Endodermal cell (in vitro differentiated cells): ENCODE measurements at regions not wholly inside any gene's neighbourhood (a gene's known extent, or its start where the extent isn't known, plus 50 kb on each side); places are given as distances from the start of the nearest gene placed in this dataset.
"Not testable (repeated sequence)": the region's sequence is repeated elsewhere in the genome, so short reads cannot be mapped to it uniquely, and the experiment has no call there.

Source experiments
- DNase-seq: peaks from one replicate; pipeline ENCODE4 v3.0.0-alpha.2; 2017
- H3K27ac ChIP-seq: 2 replicates; pipeline ENCODE4 v1.5.1; 2013; ENCODE audit warnings: mild to moderate bottlenecking, low read depth, low read length, moderate library complexity
- H3K27me3 ChIP-seq: 2 replicates; pipeline ENCODE4 v1.6.1; 2013; ENCODE audit warnings: mild to moderate bottlenecking, low read length, moderate library complexity; ENCODE audit not compliant: insufficient read depth, control insufficient read depth, poor library complexity, severe bottlenecking
- H3K36me3 ChIP-seq: 2 replicates; pipeline ENCODE4 v1.7.0; 2013; ENCODE audit warnings: mild to moderate bottlenecking, low read length, moderate library complexity; ENCODE audit not compliant: control insufficient read depth, insufficient read depth
- H3K4me1 ChIP-seq: one replicate; pipeline ENCODE4 v1.7.0; 2013; ENCODE audit warnings: low read length; ENCODE audit not compliant: control insufficient read depth, insufficient read depth
- H3K4me3 ChIP-seq: 2 replicates; pipeline ENCODE4 v1.5.1; 2013; ENCODE audit warnings: mild to moderate bottlenecking, low read length, moderate library complexity
- H3K9ac ChIP-seq: 2 replicates; pipeline ENCODE4 v1.6.1; 2013; ENCODE audit warnings: mild to moderate bottlenecking, low read length, moderate library complexity; ENCODE audit not compliant: poor library complexity, severe bottlenecking; ENCODE audit errors: extremely low read depth
- H3K9me3 ChIP-seq: 2 replicates; pipeline ENCODE4 v1.6.1; 2013; ENCODE audit warnings: mild to moderate bottlenecking, low read length, moderate library complexity; ENCODE audit not compliant: control insufficient read depth
- H3K27ac Mint-ChIP-seq: 2 replicates; pipeline ENCODE4 v1.8.0; 2020; ENCODE audit warnings: mixed read lengths
- H3K27me3 Mint-ChIP-seq: 2 replicates; pipeline ENCODE4 v1.8.0; 2021; ENCODE audit warnings: mild to moderate bottlenecking, mixed read lengths; ENCODE audit not compliant: insufficient read depth
- H3K36me3 Mint-ChIP-seq: 2 replicates; pipeline ENCODE4 v1.8.0; 2020; ENCODE audit warnings: low read depth, mixed read lengths
- H3K4me1 Mint-ChIP-seq: 2 replicates; pipeline ENCODE4 v1.8.0; 2020; ENCODE audit warnings: mixed read lengths
- H3K4me3 Mint-ChIP-seq: 2 replicates; pipeline ENCODE4 v1.8.0; 2020; ENCODE audit warnings: mild to moderate bottlenecking, moderate library complexity, mixed read lengths
- H3K9me3 Mint-ChIP-seq: 2 replicates; pipeline ENCODE4 v1.8.0; 2020; ENCODE audit warnings: mild to moderate bottlenecking, mixed read lengths
- CTCF ChIP-seq: fragments of 200-600 bp; sonication (generic); conservative IDR thresholded peaks from 2 replicates; pipeline ENCODE4 v1.5.0; 2021; ENCODE audit warnings: antibody characterized with exemption, mild to moderate bottlenecking
- WGBS, 2 experiments: methylation state at CpG; one replicate each; pipeline versions ENCODE4 v1.1.5 to v1.1.7; 2013; ENCODE audit warnings: missing lambda C conversion rate in 2 of 2, mixed read lengths in 1 of 2; ENCODE audit not compliant: insufficient coverage in 1 of 2, insufficient read length in 1 of 2; 5-methylcytosine and 5-hydroxymethylcytosine counted together

DNA sequence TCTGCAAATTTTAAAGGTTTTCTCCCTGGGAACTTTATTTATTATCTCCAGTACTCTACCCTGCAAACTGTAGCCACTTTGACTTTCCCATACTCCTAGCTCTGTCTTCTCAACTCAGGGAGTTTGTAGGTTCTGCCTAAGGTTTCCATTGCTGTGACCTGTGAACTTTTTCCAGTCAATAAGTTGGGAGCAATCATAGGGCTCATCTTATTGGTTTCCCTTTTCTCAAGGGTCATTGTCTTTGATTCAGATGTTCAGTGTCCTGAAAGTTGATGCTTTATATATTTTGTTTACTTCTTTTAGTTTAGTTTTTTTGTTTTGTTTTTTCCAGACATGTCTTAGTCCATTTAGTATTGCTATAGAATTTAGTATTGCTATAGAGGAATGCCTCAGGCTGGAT, 85.3 kb upstream of the NUDT6 start:
- no peaks in the 10 kb centered on the region for H3K9me3 ChIP-seq
- H3K27me3 ChIP-seq: no peaks in the 10 kb centered on the region
- Mint-ChIP-seq H3K4me3 (no peak overlapping the region), H3K27ac (no peak overlapping the region), H3K27me3 (no peaks in the 10 kb centered on the region), H3K9me3 (peaks cover 54% of the 10 kb centered on the region), H3K4me1 (no peaks in the 10 kb centered on the region), H3K36me3 (peaks cover 73% of the 10 kb centered on the region)
- no peak overlapping the region for H3K27ac ChIP-seq
- no peak overlapping the region for H3K4me3 ChIP-seq
- H3K36me3 ChIP-seq: peaks cover 5% of the 10 kb centered on the region
- no peak overlapping the region for H3K9ac ChIP-seq
- no peaks in the 10 kb centered on the region for H3K4me1 ChIP-seq
- TF ChIP-seq CTCF: no peak
- DNase-seq: no peak

DNA sequence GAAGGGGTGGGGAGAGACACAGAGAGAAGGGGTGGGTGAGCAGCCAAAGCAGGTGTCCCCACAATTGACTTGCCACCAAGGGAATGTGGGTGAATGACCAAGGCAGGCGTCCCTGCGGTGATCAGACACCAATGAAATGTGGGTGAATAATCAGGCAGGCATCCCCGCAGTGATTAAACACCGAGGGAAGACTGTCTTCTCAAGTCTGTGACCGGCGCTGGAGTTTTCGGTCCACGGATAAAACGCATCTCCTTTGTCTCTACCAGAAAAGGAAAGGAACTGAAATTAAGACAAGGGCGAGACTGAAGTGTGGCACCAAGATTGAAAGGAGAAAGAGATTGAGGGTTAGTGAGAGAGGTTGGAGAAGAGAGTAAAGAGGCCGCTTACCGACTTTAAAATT, 90.0 kb upstream of the NUDT6 start:
- H3K27me3 Mint-ChIP-seq, H3K27ac Mint-ChIP-seq, H3K4me1 ChIP-seq, H3K27me3 ChIP-seq, H3K4me3 ChIP-seq, H3K9me3 ChIP-seq, H3K4me3 Mint-ChIP-seq, H3K36me3 ChIP-seq, H3K27ac ChIP-seq, H3K9ac ChIP-seq, DNase-seq, H3K4me1 Mint-ChIP-seq: not testable (repeated sequence)
- 87 to 97% methylated on average over 10 to 12 of the region's 12 CpGs for WGBS, 2 experiments
- H3K9me3 Mint-ChIP-seq: peaks cover 51% of the 10 kb centered on the region
- H3K36me3 Mint-ChIP-seq: peaks cover 66% of the 10 kb centered on the region

DNA sequence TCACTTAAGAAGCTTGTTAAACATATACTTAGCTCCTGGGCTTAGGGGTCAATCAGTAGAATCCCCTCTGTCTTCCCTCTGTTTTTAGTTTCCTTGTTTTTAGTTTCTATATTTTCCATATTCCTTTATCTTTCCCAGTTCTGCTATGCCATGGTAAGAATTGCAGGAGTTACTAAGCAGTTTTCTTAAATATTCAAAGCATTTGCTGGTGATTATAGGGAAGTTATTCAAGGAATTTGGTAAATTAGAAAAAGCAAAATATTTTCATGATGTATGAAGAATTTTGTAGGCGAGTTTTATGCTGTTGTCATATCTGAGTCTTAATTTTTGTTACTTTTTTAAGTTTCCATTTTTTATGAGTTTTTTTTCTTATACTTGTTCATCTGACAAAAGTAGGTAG, 91.6 kb upstream of the NUDT6 start:
- no peaks in the 10 kb centered on the region for H3K4me1 ChIP-seq
- no peak overlapping the region for H3K27ac ChIP-seq
- H3K9me3 Mint-ChIP-seq: peaks cover 56% of the 10 kb centered on the region
- H3K27me3 ChIP-seq: no peaks in the 10 kb centered on the region
- WGBS, 2 experiments: 89% methylated on average over 1 of the region's 1 CpG; no CpG with 5 or more reads in 1 of the 2 experiments
- no peak overlapping the region for H3K9ac ChIP-seq
- no peak for DNase-seq
- H3K27ac Mint-ChIP-seq: no peak overlapping the region
- TF ChIP-seq CTCF: no peak
- H3K4me1 Mint-ChIP-seq: no peaks in the 10 kb centered on the region
- no peaks in the 10 kb centered on the region for H3K27me3 Mint-ChIP-seq
- H3K9me3 ChIP-seq: no peaks in the 10 kb centered on the region
- H3K4me3 ChIP-seq: no peak overlapping the region
- H3K4me3 Mint-ChIP-seq: no peak overlapping the region
- peaks cover 2% of the 10 kb centered on the region for H3K36me3 ChIP-seq
- peaks cover 56% of the 10 kb centered on the region for H3K36me3 Mint-ChIP-seq

- no peaks in the 10 kb centered on the region for H3K27me3 Mint-ChIP-seq
- no peaks in the 10 kb centered on the region for H3K4me1 ChIP-seq
- no peaks in the 10 kb centered on the region for H3K27me3 ChIP-seq
- H3K9me3 Mint-ChIP-seq: peaks cover 35% of the 10 kb centered on the region
- H3K4me3 Mint-ChIP-seq: no peak overlapping the region
- H3K27ac Mint-ChIP-seq: no peak overlapping the region
- no peak for DNase-seq
- TF ChIP-seq CTCF: no peak
- no peaks in the 10 kb centered on the region for H3K36me3 ChIP-seq
- H3K9me3 ChIP-seq: no peaks in the 10 kb centered on the region
- H3K4me3 ChIP-seq: no peak overlapping the region
- H3K4me1 Mint-ChIP-seq: no peaks in the 10 kb centered on the region
- no peak overlapping the region for H3K9ac ChIP-seq
- no peak overlapping the region for H3K27ac ChIP-seq
- H3K36me3 Mint-ChIP-seq: peaks cover 31% of the 10 kb centered on the region
- WGBS, 2 experiments: 88 to 100% methylated on average over 4 of the region's 8 CpGs
Measured at GRCh38 chr4:123017078-123017477, 94.7 kb upstream of the NUDT6 start.
